Caco-2 (cell line): ENCODE measurements at regions not wholly inside any gene's neighbourhood (a gene's known extent, or its start where the extent isn't known, plus 50 kb on each side); places are given as distances from the start of the nearest gene placed in this dataset.

Experiments used
- BruUV-seq: library from RNA; stranded (reverse); fragments of 400-500 nt; replicated peaks from 2 replicates; lab custom pipeline; 2021; lab: Mats Ljungman, UMichigan
- CTCF ChIA-PET: fragments of 300-600 bp; sonication (Branson Sonifier 250); formaldehyde crosslinking; loops from one replicate; lab custom pipeline; 2022; ENCODE audit warnings: antibody characterized with exemption; lab: Charles Lee
- POLR2A ChIA-PET: fragments of 300-600 bp; sonication (Branson Sonifier 250); formaldehyde crosslinking; loops from one replicate; lab custom pipeline; 2022; ENCODE audit warnings: antibody characterized with exemption; lab: Charles Lee
- DNase-seq, 2 experiments: peaks; one replicate each; pipeline versions ENCODE4 v3.0.0 to v3.0.0-alpha.2; 2020 to 2022
- H3K27me3 ChIP-seq: replicated peaks from 2 replicates; pipeline ENCODE4 v1.6.0; 2011; ENCODE audit warnings: low read length; ENCODE audit not compliant: control insufficient read depth, insufficient read depth
- H3K36me3 ChIP-seq: 2 replicates; pipeline ENCODE4 v1.5.1; 2011; ENCODE audit warnings: low read length; ENCODE audit not compliant: control insufficient read depth, insufficient read depth
- H3K4me1 ChIP-seq: fragments of 250-450 bp; sonication (Bioruptor Pico); 2 replicates; pipeline ENCODE4 v1.5.1; 2020; ENCODE audit warnings: mild to moderate bottlenecking
- H3K4me3 ChIP-seq: 2 replicates; pipeline ENCODE4 v1.5.1; 2011; ENCODE audit warnings: low read depth, mild to moderate bottlenecking, control low read depth, low read length
- H3K9me3 ChIP-seq: fragments of 250-450 bp; sonication (Bioruptor Pico); 2 replicates; pipeline ENCODE4 v1.5.1; 2020; ENCODE audit warnings: mild to moderate bottlenecking, moderate library complexity
- H3K27ac Mint-ChIP-seq: one replicate; pipeline ENCODE4 v1.8.0; 2022; ENCODE audit warnings: mixed read lengths; ENCODE audit not compliant: unreplicated experiment
- H3K27me3 Mint-ChIP-seq: one replicate; pipeline ENCODE4 v1.8.0; 2022; ENCODE audit warnings: mixed read lengths; ENCODE audit not compliant: insufficient read depth, unreplicated experiment
- H3K36me3 Mint-ChIP-seq: one replicate; pipeline ENCODE4 v1.8.0; 2022; ENCODE audit warnings: mild to moderate bottlenecking, mixed read lengths; ENCODE audit not compliant: insufficient read depth, unreplicated experiment
- H3K4me1 Mint-ChIP-seq: one replicate; pipeline ENCODE4 v1.8.0; 2022; ENCODE audit warnings: low read depth, mixed read lengths; ENCODE audit not compliant: unreplicated experiment
- H3K4me3 Mint-ChIP-seq: one replicate; pipeline ENCODE4 v1.8.0; 2022; ENCODE audit warnings: mild to moderate bottlenecking, moderate library complexity, mixed read lengths; ENCODE audit not compliant: unreplicated experiment
- H3K9me3 Mint-ChIP-seq: one replicate; pipeline ENCODE4 v1.8.0; 2022; ENCODE audit warnings: mixed read lengths; ENCODE audit not compliant: unreplicated experiment
- intact Hi-C: fragments of 100-400 bp; cut with micrococcal nuclease; formaldehyde crosslinking; loops from one replicate; pipeline ENCODE4 v1.10.0; 2022; ENCODE audit not compliant: unreplicated experiment
- TF ChIP-seq, protein P1 (sequence below), 2 experiments: fragments of 200-600 bp in 1 of 2; IDR thresholded peaks; 1 replicate in 1 of 2; 2 replicates in 1 of 2; pipeline versions ENCODE4 v1.5.1 to v1.8.0; 2011 to 2022; ENCODE audit warnings: antibody characterized with exemption in 1 of 2, control low read depth in 1 of 2, inconsistent platforms in 1 of 2, low read depth in 1 of 2, low read length in 1 of 2, mild to moderate bottlenecking in 1 of 2, moderate library complexity in 1 of 2; ENCODE audit not compliant: insufficient read depth in 1 of 2, severe bottlenecking in 1 of 2, unreplicated experiment in 1 of 2

DNA sequence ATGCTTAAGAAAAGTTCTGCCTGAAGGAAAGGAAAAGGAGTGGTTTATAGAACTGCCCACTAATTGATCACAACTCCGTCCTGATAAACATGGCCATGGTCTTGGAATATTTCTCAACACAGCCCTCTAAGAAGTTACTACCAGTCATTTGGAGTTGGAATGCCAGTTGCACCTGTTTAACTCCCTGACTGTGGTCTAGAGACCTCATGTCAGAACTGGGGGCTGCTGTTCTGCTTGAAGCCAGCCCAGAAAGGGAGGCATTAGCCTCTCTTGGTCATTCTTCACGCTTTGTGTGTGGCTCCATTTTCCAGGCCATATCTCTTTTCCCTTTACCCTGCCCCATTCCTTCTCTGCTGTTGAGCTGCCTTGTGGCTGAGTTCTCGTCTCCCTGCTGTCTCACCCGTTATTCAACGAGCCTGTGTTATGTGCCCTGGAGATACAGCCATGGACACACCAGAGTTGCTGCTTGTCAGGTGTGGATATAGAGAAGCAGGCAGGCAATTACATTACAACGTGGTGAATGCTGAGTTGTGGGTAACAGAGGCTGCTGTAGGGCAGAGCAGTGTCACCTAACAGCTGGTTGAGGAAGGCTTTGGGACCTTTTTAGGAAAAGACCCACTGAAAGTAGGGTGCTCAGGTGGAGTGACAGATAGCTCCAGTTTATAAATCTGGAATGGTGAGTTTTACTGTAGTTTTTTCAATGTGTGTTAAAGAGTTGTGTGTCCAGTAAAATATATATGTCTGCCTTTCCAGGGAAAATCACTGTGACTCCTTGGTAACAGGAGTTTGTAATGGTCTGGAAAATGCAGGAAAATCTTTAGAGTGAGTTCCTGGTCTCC lies 137.0 kb upstream of the IPO9 start:
- Histone ChIP-seq H3K36me3 (no peaks in the 10 kb centered on the region), H3K9me3 (no peaks in the 10 kb centered on the region), H3K4me1 (no peaks in the 10 kb centered on the region), H3K4me3 (no peak overlapping the region), H3K27me3 (no peaks in the 10 kb centered on the region; the same call in none of the 2 replicates)
- no peak overlapping the region for H3K27ac Mint-ChIP-seq
- no peak for DNase-seq
- H3K27me3 Mint-ChIP-seq = peaks cover 5% of the 10 kb centered on the region
- H3K9me3 Mint-ChIP-seq = no peaks in the 10 kb centered on the region
- H3K36me3 Mint-ChIP-seq = no peaks in the 10 kb centered on the region
- ChIA-PET CTCF (interaction anchor here (0.6 kb wide), 1 partner anchor 10 kb away, joined by 4 read pairs; no protein-coding TSS in a partner anchor), POLR2A (no interaction called here)
- no TSS peak for BruUV-seq
- H3K4me1 Mint-ChIP-seq = no peaks in the 10 kb centered on the region
- no peak overlapping the region for H3K4me3 Mint-ChIP-seq
- intact Hi-C loops = no loop called here
- TF ChIP-seq, protein P1, sequence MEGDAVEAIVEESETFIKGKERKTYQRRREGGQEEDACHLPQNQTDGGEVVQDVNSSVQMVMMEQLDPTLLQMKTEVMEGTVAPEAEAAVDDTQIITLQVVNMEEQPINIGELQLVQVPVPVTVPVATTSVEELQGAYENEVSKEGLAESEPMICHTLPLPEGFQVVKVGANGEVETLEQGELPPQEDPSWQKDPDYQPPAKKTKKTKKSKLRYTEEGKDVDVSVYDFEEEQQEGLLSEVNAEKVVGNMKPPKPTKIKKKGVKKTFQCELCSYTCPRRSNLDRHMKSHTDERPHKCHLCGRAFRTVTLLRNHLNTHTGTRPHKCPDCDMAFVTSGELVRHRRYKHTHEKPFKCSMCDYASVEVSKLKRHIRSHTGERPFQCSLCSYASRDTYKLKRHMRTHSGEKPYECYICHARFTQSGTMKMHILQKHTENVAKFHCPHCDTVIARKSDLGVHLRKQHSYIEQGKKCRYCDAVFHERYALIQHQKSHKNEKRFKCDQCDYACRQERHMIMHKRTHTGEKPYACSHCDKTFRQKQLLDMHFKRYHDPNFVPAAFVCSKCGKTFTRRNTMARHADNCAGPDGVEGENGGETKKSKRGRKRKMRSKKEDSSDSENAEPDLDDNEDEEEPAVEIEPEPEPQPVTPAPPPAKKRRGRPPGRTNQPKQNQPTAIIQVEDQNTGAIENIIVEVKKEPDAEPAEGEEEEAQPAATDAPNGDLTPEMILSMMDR (IDR thresholded peaks at IDR 0.05; ENCODE audit: insufficient read depth in 1 of 2, low read depth in 1 of 2, low read length in 1 of 2, severe bottlenecking in 1 of 2, unreplicated experiment in 1 of 2) = no peak

DNA sequence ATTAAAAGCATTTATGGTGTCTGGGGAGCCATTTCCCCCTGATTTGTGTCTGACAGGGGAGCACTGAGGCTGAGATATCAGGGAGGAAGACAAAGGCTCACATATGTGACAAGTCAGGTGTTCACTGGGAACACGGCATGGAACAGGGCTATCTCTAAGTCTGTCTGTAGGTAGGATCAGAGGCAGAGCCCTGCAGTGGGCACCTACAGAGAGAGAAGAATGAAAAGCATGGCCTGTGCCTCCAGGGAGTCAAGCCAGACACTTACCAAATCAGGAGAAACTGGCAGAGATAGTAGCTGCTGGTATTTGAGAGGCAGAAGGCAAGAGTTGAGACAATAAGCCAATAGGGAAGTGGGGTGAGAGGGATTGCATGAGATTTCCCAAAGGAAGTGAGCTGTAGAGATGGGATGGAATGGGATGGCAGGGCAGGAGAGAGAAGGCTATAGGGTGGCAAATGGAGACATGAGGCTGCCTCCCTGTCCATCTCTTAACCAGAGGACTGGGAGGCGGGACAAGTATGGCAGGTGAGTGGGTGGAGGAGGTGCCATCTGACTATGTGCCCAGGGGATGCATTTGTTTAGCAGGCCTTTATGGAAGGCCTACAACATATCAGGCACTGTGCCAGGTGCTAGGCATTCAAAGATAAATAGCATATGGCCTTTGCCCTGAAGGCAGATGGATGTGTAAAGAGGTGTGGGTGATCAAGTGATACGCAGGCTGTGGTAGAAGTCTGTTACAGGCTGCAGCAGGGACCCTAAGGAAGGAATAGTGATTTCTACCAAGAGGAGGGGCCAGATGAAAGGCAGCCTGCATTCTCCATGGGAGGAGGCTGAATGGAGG lies 136.2 kb upstream of the IPO9 start:
- H3K9me3 ChIP-seq = no peaks in the 10 kb centered on the region
- H3K27me3 Mint-ChIP-seq = peaks cover 5% of the 10 kb centered on the region
- ChIA-PET POLR2A (no interaction called here), CTCF (no interaction called here)
- no peaks in the 10 kb centered on the region for H3K9me3 Mint-ChIP-seq
- H3K36me3 Mint-ChIP-seq = no peaks in the 10 kb centered on the region
- intact Hi-C loops = no loop called here
- H3K4me1 Mint-ChIP-seq = no peaks in the 10 kb centered on the region
- TF ChIP-seq, protein P1 (IDR thresholded peaks at IDR 0.05; ENCODE audit: insufficient read depth in 1 of 2, low read depth in 1 of 2, low read length in 1 of 2, severe bottlenecking in 1 of 2, unreplicated experiment in 1 of 2) = no peak
- no peak overlapping the region for H3K4me3 Mint-ChIP-seq
- BruUV-seq = no TSS peak
- H3K4me3 ChIP-seq = no peak overlapping the region
- no peaks in the 10 kb centered on the region; the same call in none of the 2 replicates for H3K27me3 ChIP-seq
- no peak for DNase-seq
- H3K27ac Mint-ChIP-seq = no peak overlapping the region
- H3K4me1 ChIP-seq = no peaks in the 10 kb centered on the region
- no peaks in the 10 kb centered on the region for H3K36me3 ChIP-seq

DNA sequence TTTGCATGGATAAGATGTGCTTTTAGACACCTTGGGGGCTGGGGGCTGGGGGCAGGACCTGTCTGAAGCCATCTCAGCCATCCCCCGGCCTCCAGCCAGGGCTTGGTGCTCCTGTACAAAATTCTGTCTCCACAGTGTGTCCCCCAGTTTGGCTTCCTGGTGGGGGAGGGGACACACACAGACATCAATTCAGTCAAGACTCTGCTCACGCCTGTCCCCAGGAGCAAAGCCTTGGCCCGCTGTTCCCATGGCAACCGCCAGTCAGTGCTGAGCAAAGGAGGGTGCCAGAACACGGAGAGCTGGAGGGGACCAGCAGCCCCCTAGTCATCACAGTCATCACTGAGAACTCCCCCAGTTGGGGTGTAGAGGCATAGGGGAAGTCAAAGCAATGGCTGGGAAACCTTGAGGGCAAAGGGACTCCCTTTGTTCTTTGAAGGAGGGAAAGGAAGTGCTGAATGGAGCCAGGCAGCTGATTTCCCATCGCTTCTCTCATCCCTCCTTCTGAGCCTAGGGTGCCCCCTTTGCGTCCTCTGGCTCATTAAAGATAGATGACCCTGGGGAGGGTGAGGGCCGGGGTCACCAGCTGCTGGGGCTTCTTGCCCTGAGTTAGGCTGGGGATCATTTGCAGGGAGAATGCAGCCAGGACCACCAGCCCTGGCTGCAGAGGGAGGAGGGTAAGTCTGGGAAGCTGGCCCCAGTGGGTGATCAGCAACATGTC lies 134.9 kb upstream of the IPO9 start:
- POLR2A ChIA-PET = no interaction called here

More for the DNA sequence above, 134.9 kb upstream of the IPO9 start:
- Mint-ChIP-seq H3K36me3 (no peaks in the 10 kb centered on the region), H3K9me3 (no peaks in the 10 kb centered on the region), H3K4me3 (no peak overlapping the region), H3K27ac (no peak overlapping the region), H3K27me3 (peaks cover 5% of the 10 kb centered on the region), H3K4me1 (no peaks in the 10 kb centered on the region)
- Histone ChIP-seq H3K27me3 (no peaks in the 10 kb centered on the region; the same call in none of the 2 replicates), H3K36me3 (no peaks in the 10 kb centered on the region), H3K9me3 (no peaks in the 10 kb centered on the region), H3K4me1 (no peaks in the 10 kb centered on the region), H3K4me3 (no peak overlapping the region)
- TF ChIP-seq, protein P1 (IDR thresholded peaks at IDR 0.05; ENCODE audit: insufficient read depth in 1 of 2, low read depth in 1 of 2, low read length in 1 of 2, severe bottlenecking in 1 of 2, unreplicated experiment in 1 of 2) = no peak
- DNase-seq = no peak
- intact Hi-C loops = no loop called here
- CTCF ChIA-PET = interaction anchor here (0.6 kb wide), 1 partner anchor 212 kb away, joined by 3 read pairs; no protein-coding TSS in a partner anchor
- no TSS peak for BruUV-seq
